Osteoblast (primary cell): ENCODE measurements at regions not wholly inside any gene's neighbourhood (a gene's known extent, or its start where the extent isn't known, plus 50 kb on each side); places are given as distances from the start of the nearest gene placed in this dataset.

Source experiments
- DNase-seq: peaks from one replicate; pipeline ENCODE4 v3.0.0; 2011; ENCODE audit warnings: low spot score, mixed read lengths; ENCODE audit not compliant: insufficient read length; ENCODE audit errors: missing footprints
- H2AFZ ChIP-seq: 2 replicates; pipeline ENCODE4 v1.6.0; 2011; ENCODE audit warnings: mild to moderate bottlenecking, low read length
- H3K27ac ChIP-seq: 2 replicates; pipeline ENCODE4 v1.5.1; 2011; ENCODE audit warnings: mild to moderate bottlenecking, low read depth, low read length, moderate library complexity
- H3K27me3 ChIP-seq: 2 replicates; pipeline ENCODE4 v1.6.0; 2012; ENCODE audit warnings: mild to moderate bottlenecking, control low read depth, inconsistent platforms, low read length, moderate library complexity; ENCODE audit not compliant: insufficient read depth
- H3K36me3 ChIP-seq: 2 replicates; pipeline ENCODE4 v1.5.1; 2011; ENCODE audit warnings: mild to moderate bottlenecking, low read length, control low read depth, moderate library complexity; ENCODE audit not compliant: insufficient read depth
- H3K4me1 ChIP-seq: 2 replicates; pipeline ENCODE4 v1.5.1; 2011; ENCODE audit warnings: mild to moderate bottlenecking, low read length, control low read depth, moderate library complexity; ENCODE audit not compliant: insufficient read depth
- H3K4me2 ChIP-seq: 2 replicates; pipeline ENCODE4 v1.6.0; 2011; ENCODE audit warnings: mild to moderate bottlenecking, low read length; ENCODE audit not compliant: insufficient read depth
- H3K4me3 ChIP-seq: fragments of 200-600 bp; sonication (generic); 3 replicates; pipeline ENCODE4 v1.5.1; 2012; ENCODE audit warnings: mild to moderate bottlenecking, low read length, inconsistent platforms; ENCODE audit not compliant: insufficient read depth
- H3K79me2 ChIP-seq: 2 replicates; pipeline ENCODE4 v1.6.0; 2012; ENCODE audit warnings: mild to moderate bottlenecking, low read length, control low read depth, inconsistent platforms; ENCODE audit not compliant: insufficient read depth
- H3K9me3 ChIP-seq: 2 replicates; pipeline ENCODE4 v1.5.1; 2011; ENCODE audit warnings: low read depth, low read length, control low read depth
- H4K20me1 ChIP-seq: 2 replicates; pipeline ENCODE4 v1.6.0; 2012; ENCODE audit warnings: mild to moderate bottlenecking, low read length, control low read depth; ENCODE audit not compliant: insufficient read depth
- TF ChIP-seq, protein P1 (sequence below): IDR thresholded peaks from 2 replicates; pipeline ENCODE4 v1.5.1; 2011; ENCODE audit warnings: mild to moderate bottlenecking, low read depth, low read length, moderate library complexity; ENCODE audit errors: extremely low read depth

- H3K36me3 ChIP-seq: no peaks in the 10 kb centered on the region
- no peaks in the 10 kb centered on the region for H3K79me2 ChIP-seq
- no peaks in the 10 kb centered on the region for H3K4me1 ChIP-seq
- H3K27ac ChIP-seq: no peak overlapping the region
- no peak for DNase-seq
- peaks cover 2% of the 10 kb centered on the region for H3K9me3 ChIP-seq
- H2AFZ ChIP-seq: no peak overlapping the region
- H3K4me3 ChIP-seq: no peak overlapping the region
- H3K27me3 ChIP-seq: no peaks in the 10 kb centered on the region
- H4K20me1 ChIP-seq: no peaks in the 10 kb centered on the region
- no peak overlapping the region for H3K4me2 ChIP-seq
- TF ChIP-seq, protein P1, sequence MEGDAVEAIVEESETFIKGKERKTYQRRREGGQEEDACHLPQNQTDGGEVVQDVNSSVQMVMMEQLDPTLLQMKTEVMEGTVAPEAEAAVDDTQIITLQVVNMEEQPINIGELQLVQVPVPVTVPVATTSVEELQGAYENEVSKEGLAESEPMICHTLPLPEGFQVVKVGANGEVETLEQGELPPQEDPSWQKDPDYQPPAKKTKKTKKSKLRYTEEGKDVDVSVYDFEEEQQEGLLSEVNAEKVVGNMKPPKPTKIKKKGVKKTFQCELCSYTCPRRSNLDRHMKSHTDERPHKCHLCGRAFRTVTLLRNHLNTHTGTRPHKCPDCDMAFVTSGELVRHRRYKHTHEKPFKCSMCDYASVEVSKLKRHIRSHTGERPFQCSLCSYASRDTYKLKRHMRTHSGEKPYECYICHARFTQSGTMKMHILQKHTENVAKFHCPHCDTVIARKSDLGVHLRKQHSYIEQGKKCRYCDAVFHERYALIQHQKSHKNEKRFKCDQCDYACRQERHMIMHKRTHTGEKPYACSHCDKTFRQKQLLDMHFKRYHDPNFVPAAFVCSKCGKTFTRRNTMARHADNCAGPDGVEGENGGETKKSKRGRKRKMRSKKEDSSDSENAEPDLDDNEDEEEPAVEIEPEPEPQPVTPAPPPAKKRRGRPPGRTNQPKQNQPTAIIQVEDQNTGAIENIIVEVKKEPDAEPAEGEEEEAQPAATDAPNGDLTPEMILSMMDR: no peak
These were observed 930.3 kb downstream of the SUCLG1 start for GRCh38 chr2:83528767-83529166.

GRCh38 chr2:83522891-83523493 lies 936.1 kb downstream of the SUCLG1 start:
- Histone ChIP-seq H2AFZ (no peak overlapping the region), H3K9me3 (no peaks in the 10 kb centered on the region), H3K36me3 (no peaks in the 10 kb centered on the region), H3K4me2 (no peak overlapping the region), H4K20me1 (no peaks in the 10 kb centered on the region), H3K79me2 (no peaks in the 10 kb centered on the region), H3K27me3 (no peaks in the 10 kb centered on the region), H3K27ac (no peak overlapping the region), H3K4me1 (no peaks in the 10 kb centered on the region), H3K4me3 (no peak overlapping the region)
- TF ChIP-seq, protein P1: no peak
- DNase-seq: no peak

- Histone ChIP-seq H3K4me3 (no peak overlapping the region), H3K36me3 (no peaks in the 10 kb centered on the region), H3K9me3 (no peaks in the 10 kb centered on the region), H4K20me1 (no peaks in the 10 kb centered on the region), H3K27me3 (no peaks in the 10 kb centered on the region), H3K4me2 (no peak overlapping the region), H3K4me1 (no peaks in the 10 kb centered on the region), H3K27ac (no peak overlapping the region), H3K79me2 (no peaks in the 10 kb centered on the region), H2AFZ (no peak overlapping the region)
- DNase-seq: no peak
- TF ChIP-seq, protein P1: no peak
These were observed 941.2 kb downstream of the SUCLG1 start for GRCh38 chr2:83517727-83518368.

DNA sequence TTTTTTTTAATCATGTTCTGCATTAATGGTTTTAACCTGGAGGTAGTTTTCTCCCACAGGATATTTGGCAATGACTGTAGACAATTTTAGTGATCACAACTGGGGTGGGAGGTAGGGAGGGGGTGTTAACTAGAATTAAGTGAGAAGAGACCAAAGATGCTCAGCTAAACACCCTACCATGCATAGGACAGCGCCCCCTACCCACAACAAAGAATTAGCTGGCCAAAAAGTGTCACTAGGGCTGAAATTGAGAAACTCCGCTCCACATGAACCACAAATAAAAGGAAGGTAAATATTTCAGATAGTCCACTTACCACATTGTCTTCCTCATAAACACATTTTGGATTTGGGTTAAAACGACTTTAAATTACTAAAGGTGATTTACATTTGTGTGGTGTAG lies 942.6 kb downstream of the SUCLG1 start:
- Histone ChIP-seq H3K4me3 (no peak overlapping the region), H4K20me1 (no peaks in the 10 kb centered on the region), H3K4me2 (no peak overlapping the region), H3K36me3 (no peaks in the 10 kb centered on the region), H3K9me3 (no peaks in the 10 kb centered on the region), H3K4me1 (no peaks in the 10 kb centered on the region), H2AFZ (no peak overlapping the region), H3K79me2 (no peaks in the 10 kb centered on the region), H3K27ac (no peak overlapping the region), H3K27me3 (no peaks in the 10 kb centered on the region)
- TF ChIP-seq, protein P1: no peak
- DNase-seq: no peak
